ENCODE measurements at regions not wholly inside any gene's neighbourhood (a gene's known extent, or its start where the extent isn't known, plus 50 kb on each side); places are given as distances from the start of the nearest gene placed in this dataset.

DNA sequence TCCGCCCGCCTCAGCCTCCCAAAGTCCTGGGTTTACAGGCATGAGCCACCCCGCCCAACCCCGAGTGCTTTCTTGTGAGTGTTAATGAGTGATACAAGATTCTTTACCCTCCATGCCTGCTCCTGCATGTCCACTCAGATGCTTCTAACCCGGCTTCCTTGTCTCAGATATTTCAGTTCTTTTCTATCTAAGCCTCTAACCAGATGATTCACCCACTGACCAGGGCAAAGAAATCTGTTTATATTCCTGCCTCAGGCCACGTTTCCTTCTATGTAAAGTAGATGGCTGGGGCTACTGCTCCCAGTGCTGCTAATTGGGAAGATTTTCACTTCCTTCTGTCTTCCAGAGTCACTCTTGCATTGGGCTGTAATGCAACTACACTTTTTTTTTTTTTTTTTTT, 395.1 kb upstream of the ANKRD30A start:
- Histone ChIP-seq H3K27ac (ENCODE audit: low read depth, low read length) (no peak overlapping the region), H3K4me1 (ENCODE audit: control insufficient read depth, insufficient read depth, low read length) (peaks cover 4% of the 10 kb centered on the region), H3K9ac (ENCODE audit: low read length) (no peak overlapping the region), H3K4me3 (ENCODE audit: low read depth, low read length) (no peak overlapping the region), H3K27me3 (ENCODE audit: control insufficient read depth, insufficient read depth, low read length) (no peaks in the 10 kb centered on the region), H3K36me3 (ENCODE audit: control insufficient read depth, insufficient read depth, low read length) (no peaks in the 10 kb centered on the region), H3K9me3 (ENCODE audit: control insufficient read depth, insufficient read depth, low read depth, low read length) (peaks cover 5% of the 10 kb centered on the region; the same call in 1 of the 2 replicates)

GRCh38 chr10:36728626-36729025, 396.8 kb upstream of the ANKRD30A start:
- no peaks in the 10 kb centered on the region for H3K36me3 ChIP-seq (ENCODE audit: control insufficient read depth, insufficient read depth, low read length)
- H3K9ac ChIP-seq (ENCODE audit: low read length): no peak overlapping the region
- no peak overlapping the region for H3K27ac ChIP-seq (ENCODE audit: low read depth, low read length)
- peaks cover 5% of the 10 kb centered on the region; the same call in 1 of the 2 replicates for H3K9me3 ChIP-seq (ENCODE audit: control insufficient read depth, insufficient read depth, low read depth, low read length)
- H3K4me3 ChIP-seq (ENCODE audit: low read depth, low read length): no peak overlapping the region
- no peaks in the 10 kb centered on the region for H3K27me3 ChIP-seq (ENCODE audit: control insufficient read depth, insufficient read depth, low read length)
- peaks cover 6% of the 10 kb centered on the region for H3K4me1 ChIP-seq (ENCODE audit: control insufficient read depth, insufficient read depth, low read length)

- H3K36me3 ChIP-seq (ENCODE audit: control insufficient read depth, insufficient read depth, low read length): no peaks in the 10 kb centered on the region
- H3K27me3 ChIP-seq (ENCODE audit: control insufficient read depth, insufficient read depth, low read length): no peaks in the 10 kb centered on the region
- H3K27ac ChIP-seq (ENCODE audit: low read depth, low read length): no peak overlapping the region
- H3K9me3 ChIP-seq (ENCODE audit: control insufficient read depth, insufficient read depth, low read depth, low read length): no peaks in the 10 kb centered on the region; the same call in 1 of the 2 replicates
- peaks cover 6% of the 10 kb centered on the region for H3K4me1 ChIP-seq (ENCODE audit: control insufficient read depth, insufficient read depth, low read length)
- H3K4me3 ChIP-seq (ENCODE audit: low read depth, low read length): no peak overlapping the region
- H3K9ac ChIP-seq (ENCODE audit: low read length): no peak overlapping the region
Observed at GRCh38 chr10:36725581-36726520, 399.5 kb upstream of the ANKRD30A start.

GRCh38 chr10:36722777-36723176, 402.6 kb upstream of the ANKRD30A start:
- H3K9me3 ChIP-seq (ENCODE audit: control insufficient read depth, insufficient read depth, low read depth, low read length): no peaks in the 10 kb centered on the region
- H3K4me1 ChIP-seq (ENCODE audit: control insufficient read depth, insufficient read depth, low read length): peaks cover 6% of the 10 kb centered on the region
- H3K36me3 ChIP-seq (ENCODE audit: control insufficient read depth, insufficient read depth, low read length): no peaks in the 10 kb centered on the region
- no peak overlapping the region for H3K27ac ChIP-seq (ENCODE audit: low read depth, low read length)
- H3K4me3 ChIP-seq (ENCODE audit: low read depth, low read length): no peak overlapping the region
- H3K9ac ChIP-seq (ENCODE audit: low read length): no peak overlapping the region
- H3K27me3 ChIP-seq (ENCODE audit: control insufficient read depth, insufficient read depth, low read length): no peaks in the 10 kb centered on the region

DNA sequence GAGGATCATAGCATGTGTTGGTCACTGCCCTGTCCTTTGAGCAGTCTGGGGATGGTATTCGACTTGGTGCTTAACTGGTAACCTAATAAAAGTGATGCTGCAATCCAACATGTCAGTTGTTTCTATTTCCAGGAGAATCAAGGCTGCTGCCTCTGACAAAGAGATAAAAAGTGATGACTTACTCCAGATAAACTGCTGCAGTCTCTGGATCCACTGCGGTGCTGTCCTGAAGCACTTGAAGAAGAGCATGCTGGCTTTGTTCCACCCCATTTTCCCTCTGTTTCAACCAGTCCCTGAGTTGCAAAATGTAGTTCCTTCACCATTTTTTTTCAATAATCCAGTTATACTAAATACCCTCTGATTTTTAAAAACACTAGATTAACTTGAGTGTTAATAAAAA, 403.5 kb upstream of the ANKRD30A start:
- no peaks in the 10 kb centered on the region for H3K27me3 ChIP-seq (ENCODE audit: control insufficient read depth, insufficient read depth, low read length)
- H3K9ac ChIP-seq (ENCODE audit: low read length): no peak overlapping the region
- H3K4me3 ChIP-seq (ENCODE audit: low read depth, low read length): no peak overlapping the region
- no peaks in the 10 kb centered on the region for H3K36me3 ChIP-seq (ENCODE audit: control insufficient read depth, insufficient read depth, low read length)
- no peaks in the 10 kb centered on the region for H3K9me3 ChIP-seq (ENCODE audit: control insufficient read depth, insufficient read depth, low read depth, low read length)
- no peak overlapping the region for H3K27ac ChIP-seq (ENCODE audit: low read depth, low read length)
- peaks cover 6% of the 10 kb centered on the region for H3K4me1 ChIP-seq (ENCODE audit: control insufficient read depth, insufficient read depth, low read length)

GRCh38 chr10:36720895-36721294, 404.5 kb upstream of the ANKRD30A start:
- no peak overlapping the region for H3K27ac ChIP-seq (ENCODE audit: low read depth, low read length)
- H3K9me3 ChIP-seq (ENCODE audit: control insufficient read depth, insufficient read depth, low read depth, low read length): no peaks in the 10 kb centered on the region
- H3K4me3 ChIP-seq (ENCODE audit: low read depth, low read length): no peak overlapping the region
- no peak overlapping the region for H3K9ac ChIP-seq (ENCODE audit: low read length)
- no peaks in the 10 kb centered on the region for H3K36me3 ChIP-seq (ENCODE audit: control insufficient read depth, insufficient read depth, low read length)
- H3K27me3 ChIP-seq (ENCODE audit: control insufficient read depth, insufficient read depth, low read length): no peaks in the 10 kb centered on the region
- H3K4me1 ChIP-seq (ENCODE audit: control insufficient read depth, insufficient read depth, low read length): peaks cover 3% of the 10 kb centered on the region

DNA sequence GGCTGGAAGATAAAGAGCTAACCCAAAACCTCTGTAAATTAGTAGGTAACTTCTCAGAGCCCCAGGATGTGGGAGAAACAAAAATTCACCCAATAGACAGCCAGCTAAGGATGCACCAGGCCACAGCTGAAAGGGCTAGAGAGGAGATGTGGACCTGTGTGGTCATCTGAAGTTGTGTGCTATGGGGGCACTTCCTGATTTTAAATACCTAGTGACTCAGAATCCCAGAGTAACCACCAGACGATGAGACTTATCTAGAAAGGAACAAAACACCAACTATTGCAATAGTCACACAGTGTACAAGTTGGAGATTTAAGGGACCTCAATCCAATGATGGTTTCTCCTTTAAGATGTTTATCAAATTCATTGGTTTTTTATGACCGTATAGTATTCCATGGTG, 408.3 kb upstream of the ANKRD30A start:
- Histone ChIP-seq H3K36me3 (ENCODE audit: control insufficient read depth, insufficient read depth, low read length) (no peaks in the 10 kb centered on the region), H3K27me3 (ENCODE audit: control insufficient read depth, insufficient read depth, low read length) (no peaks in the 10 kb centered on the region), H3K4me1 (ENCODE audit: control insufficient read depth, insufficient read depth, low read length) (no peaks in the 10 kb centered on the region), H3K4me3 (ENCODE audit: low read depth, low read length) (no peak overlapping the region), H3K9ac (ENCODE audit: low read length) (no peak overlapping the region), H3K9me3 (ENCODE audit: control insufficient read depth, insufficient read depth, low read depth, low read length) (no peaks in the 10 kb centered on the region), H3K27ac (ENCODE audit: low read depth, low read length) (no peak overlapping the region)

DNA sequence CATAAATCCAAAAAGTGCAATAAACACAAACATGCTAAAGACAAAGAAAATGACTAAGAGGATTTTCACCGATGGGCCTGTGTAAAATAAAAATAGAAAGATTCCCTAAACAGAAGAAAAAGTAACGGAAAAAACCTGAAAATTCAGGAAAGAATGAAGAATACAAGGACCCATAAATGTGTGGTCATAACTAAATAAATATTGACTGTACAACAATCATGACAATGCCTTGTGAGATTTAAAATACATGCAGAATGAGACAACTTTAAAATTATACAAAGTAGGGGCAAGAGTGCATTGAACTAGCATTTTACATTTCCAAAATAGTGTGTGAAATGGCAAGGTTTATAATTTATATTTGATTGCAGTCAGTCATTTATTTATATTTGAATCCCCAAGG, 409.1 kb upstream of the ANKRD30A start:
- no peaks in the 10 kb centered on the region for H3K9me3 ChIP-seq (ENCODE audit: control insufficient read depth, insufficient read depth, low read depth, low read length)
- H3K27ac ChIP-seq (ENCODE audit: low read depth, low read length): no peak overlapping the region
- H3K4me3 ChIP-seq (ENCODE audit: low read depth, low read length): no peak overlapping the region
- H3K4me1 ChIP-seq (ENCODE audit: control insufficient read depth, insufficient read depth, low read length): no peaks in the 10 kb centered on the region
- no peaks in the 10 kb centered on the region for H3K27me3 ChIP-seq (ENCODE audit: control insufficient read depth, insufficient read depth, low read length)
- no peak overlapping the region for H3K9ac ChIP-seq (ENCODE audit: low read length)
- H3K36me3 ChIP-seq (ENCODE audit: control insufficient read depth, insufficient read depth, low read length): no peaks in the 10 kb centered on the region

DNA sequence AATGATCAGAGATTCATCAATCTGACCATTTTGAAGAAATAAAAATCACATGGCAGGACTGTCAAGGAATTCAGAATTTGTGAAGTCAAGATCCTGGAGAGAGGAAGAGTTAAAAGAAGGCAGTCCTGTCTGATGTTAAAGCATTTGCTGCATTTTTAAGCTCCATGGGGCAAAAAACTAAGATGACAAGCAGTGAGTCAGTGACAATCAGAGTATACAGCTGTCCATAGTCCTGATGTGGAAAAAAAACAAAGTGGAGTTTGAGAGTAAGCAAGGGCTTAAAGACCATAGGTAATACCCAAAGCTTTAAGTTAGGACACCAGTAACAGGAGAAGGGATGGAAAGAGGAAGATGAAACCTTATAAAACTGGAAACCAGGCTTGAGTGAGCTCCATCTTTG, 412.7 kb upstream of the ANKRD30A start:
- Histone ChIP-seq H3K36me3 (ENCODE audit: control insufficient read depth, insufficient read depth, low read length) (no peaks in the 10 kb centered on the region), H3K27me3 (ENCODE audit: control insufficient read depth, insufficient read depth, low read length) (no peaks in the 10 kb centered on the region), H3K27ac (ENCODE audit: low read depth, low read length) (no peak overlapping the region), H3K4me3 (ENCODE audit: low read depth, low read length) (no peak overlapping the region), H3K9me3 (ENCODE audit: control insufficient read depth, insufficient read depth, low read depth, low read length) (no peaks in the 10 kb centered on the region), H3K4me1 (ENCODE audit: control insufficient read depth, insufficient read depth, low read length) (no peaks in the 10 kb centered on the region), H3K9ac (ENCODE audit: low read length) (no peak overlapping the region)

GRCh38 chr10:36711361-36711760, 414.0 kb upstream of the ANKRD30A start:
- H3K4me1 ChIP-seq (ENCODE audit: control insufficient read depth, insufficient read depth, low read length): no peaks in the 10 kb centered on the region
- no peak overlapping the region for H3K4me3 ChIP-seq (ENCODE audit: low read depth, low read length)
- no peaks in the 10 kb centered on the region for H3K27me3 ChIP-seq (ENCODE audit: control insufficient read depth, insufficient read depth, low read length)
- H3K9ac ChIP-seq (ENCODE audit: low read length): no peak overlapping the region
- no peak overlapping the region for H3K27ac ChIP-seq (ENCODE audit: low read depth, low read length)
- H3K9me3 ChIP-seq (ENCODE audit: control insufficient read depth, insufficient read depth, low read depth, low read length): no peaks in the 10 kb centered on the region
- no peaks in the 10 kb centered on the region for H3K36me3 ChIP-seq (ENCODE audit: control insufficient read depth, insufficient read depth, low read length)

- Histone ChIP-seq H3K4me1 (ENCODE audit: control insufficient read depth, insufficient read depth, low read length) (no peaks in the 10 kb centered on the region), H3K9ac (ENCODE audit: low read length) (no peak overlapping the region), H3K4me3 (ENCODE audit: low read depth, low read length) (no peak overlapping the region), H3K9me3 (ENCODE audit: control insufficient read depth, insufficient read depth, low read depth, low read length) (no peaks in the 10 kb centered on the region), H3K36me3 (ENCODE audit: control insufficient read depth, insufficient read depth, low read length) (no peaks in the 10 kb centered on the region), H3K27ac (ENCODE audit: low read depth, low read length) (no peak overlapping the region), H3K27me3 (ENCODE audit: control insufficient read depth, insufficient read depth, low read length) (no peaks in the 10 kb centered on the region)
Observed at GRCh38 chr10:36704124-36704523, 421.3 kb upstream of the ANKRD30A start.

Measured in HUES6 (cell line).